H1 (cell line): ENCODE measurements at regions not wholly inside any gene's neighbourhood (a gene's known extent, or its start where the extent isn't known, plus 50 kb on each side); places are given as distances from the start of the nearest gene placed in this dataset.

Experiments
- BACH1 ChIP-seq: IDR thresholded peaks from 2 replicates; pipeline ENCODE4 v1.6.1; 2012; ENCODE audit warnings: low read length, improper control_type of control experiment
- EP300 ChIP-seq, 2 experiments: IDR thresholded peaks; 1 replicate in 1 of 2; 2 replicates in 1 of 2; pipeline ENCODE4 v1.6.1; 2011 to 2012; ENCODE audit warnings: low read depth in 2 of 2, low read length in 2 of 2, mild to moderate bottlenecking in 2 of 2, borderline replicate concordance in 1 of 2, inconsistent platforms in 1 of 2, moderate library complexity in 1 of 2
- HDAC2 ChIP-seq, 2 experiments: fragments of 300-600 bp in 1 of 2; sonication (generic) in 1 of 2; IDR thresholded peaks; 2 replicates each; pipeline ENCODE4 v1.6.1; 2011 to 2012; ENCODE audit warnings: low read depth in 2 of 2, low read length in 2 of 2, mild to moderate bottlenecking in 2 of 2, moderate library complexity in 2 of 2, borderline replicate concordance in 1 of 2, inconsistent platforms in 1 of 2
- TAF7 ChIP-seq: optimal IDR thresholded peaks from 2 replicates; pipeline ENCODE3; 2011; ENCODE audit warnings: low read depth, mild to moderate bottlenecking, inconsistent platforms, low read length, moderate library complexity, borderline replicate concordance

DNA sequence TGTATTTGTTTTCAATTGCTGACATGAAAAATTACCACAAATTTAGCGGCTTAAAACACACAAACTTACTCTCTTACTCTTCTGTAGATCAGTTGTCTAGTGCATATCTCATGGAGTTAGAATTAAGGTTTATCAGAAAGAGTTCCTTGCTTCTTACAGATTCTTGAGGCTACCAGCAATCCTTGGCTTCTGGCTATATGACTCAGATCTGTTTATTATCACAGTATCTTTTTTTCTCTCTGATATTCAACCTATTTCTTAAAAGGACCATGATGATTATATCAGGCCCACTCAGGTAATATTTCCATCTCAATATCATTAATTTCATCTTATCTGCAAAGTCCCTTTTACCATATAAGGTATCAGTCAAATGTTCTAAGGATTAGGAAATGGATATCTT is 263.5 kb upstream of the BCHE start (continued):
- no peak for TF ChIP-seq HDAC2 (IDR thresholded peaks at IDR 0.05; ENCODE audit: borderline replicate concordance in 1 of 2, low read depth in 2 of 2, low read length in 2 of 2)
- no peak for TF ChIP-seq TAF7
- TF ChIP-seq BACH1, result no peak
- TF ChIP-seq EP300 (IDR thresholded peaks at IDR 0.05; ENCODE audit: borderline replicate concordance in 1 of 2, low read depth in 2 of 2, low read length in 2 of 2), result no peak
